Glutamatergic neuron (in vitro differentiated cells): ENCODE measurements at regions not wholly inside any gene's neighbourhood (a gene's known extent, or its start where the extent isn't known, plus 50 kb on each side); places are given as distances from the start of the nearest gene placed in this dataset.

Source experiments
- DNase-seq: peaks from one replicate; pipeline ENCODE4 v3.0.0; 2022
- H3K27ac Mint-ChIP-seq: one replicate; pipeline ENCODE4 v1.8.0; 2020; ENCODE audit warnings: mild to moderate bottlenecking, mixed read lengths, inconsistent platforms; ENCODE audit not compliant: unreplicated experiment
- H3K27me3 Mint-ChIP-seq: one replicate; pipeline ENCODE4 v1.8.0; 2020; ENCODE audit warnings: mild to moderate bottlenecking, moderate library complexity, mixed read lengths, inconsistent platforms; ENCODE audit not compliant: unreplicated experiment
- H3K36me3 Mint-ChIP-seq: one replicate; pipeline ENCODE4 v1.8.0; 2020; ENCODE audit warnings: mild to moderate bottlenecking, mixed read lengths, inconsistent platforms; ENCODE audit not compliant: unreplicated experiment
- H3K4me1 Mint-ChIP-seq: one replicate; pipeline ENCODE4 v1.8.0; 2020; ENCODE audit warnings: mild to moderate bottlenecking, low read depth, mixed read lengths, inconsistent platforms; ENCODE audit not compliant: unreplicated experiment
- H3K4me3 Mint-ChIP-seq: one replicate; pipeline ENCODE4 v1.8.0; 2020; ENCODE audit warnings: mild to moderate bottlenecking, mixed read lengths, inconsistent platforms; ENCODE audit not compliant: unreplicated experiment
- H3K9me3 Mint-ChIP-seq: one replicate; pipeline ENCODE4 v1.8.0; 2020; ENCODE audit warnings: mild to moderate bottlenecking, moderate library complexity, mixed read lengths, inconsistent platforms; ENCODE audit not compliant: unreplicated experiment
- TF ChIP-seq, protein P1 (sequence below): fragments of 200-600 bp; sonication (generic); IDR thresholded peaks from one replicate; pipeline ENCODE4 v1.5.0; 2021; ENCODE audit not compliant: partially characterized antibody, unreplicated experiment

GRCh38 chr15:59886441-59886840 is 117.7 kb upstream of the FOXB1 start:
- H3K36me3 Mint-ChIP-seq: no peaks in the 10 kb centered on the region
- peaks cover 1% of the 10 kb centered on the region for H3K27me3 Mint-ChIP-seq
- peaks cover 2% of the 10 kb centered on the region for H3K9me3 Mint-ChIP-seq
- H3K4me1 Mint-ChIP-seq: peaks cover 12% of the 10 kb centered on the region
- TF ChIP-seq, protein P1, sequence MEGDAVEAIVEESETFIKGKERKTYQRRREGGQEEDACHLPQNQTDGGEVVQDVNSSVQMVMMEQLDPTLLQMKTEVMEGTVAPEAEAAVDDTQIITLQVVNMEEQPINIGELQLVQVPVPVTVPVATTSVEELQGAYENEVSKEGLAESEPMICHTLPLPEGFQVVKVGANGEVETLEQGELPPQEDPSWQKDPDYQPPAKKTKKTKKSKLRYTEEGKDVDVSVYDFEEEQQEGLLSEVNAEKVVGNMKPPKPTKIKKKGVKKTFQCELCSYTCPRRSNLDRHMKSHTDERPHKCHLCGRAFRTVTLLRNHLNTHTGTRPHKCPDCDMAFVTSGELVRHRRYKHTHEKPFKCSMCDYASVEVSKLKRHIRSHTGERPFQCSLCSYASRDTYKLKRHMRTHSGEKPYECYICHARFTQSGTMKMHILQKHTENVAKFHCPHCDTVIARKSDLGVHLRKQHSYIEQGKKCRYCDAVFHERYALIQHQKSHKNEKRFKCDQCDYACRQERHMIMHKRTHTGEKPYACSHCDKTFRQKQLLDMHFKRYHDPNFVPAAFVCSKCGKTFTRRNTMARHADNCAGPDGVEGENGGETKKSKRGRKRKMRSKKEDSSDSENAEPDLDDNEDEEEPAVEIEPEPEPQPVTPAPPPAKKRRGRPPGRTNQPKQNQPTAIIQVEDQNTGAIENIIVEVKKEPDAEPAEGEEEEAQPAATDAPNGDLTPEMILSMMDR: no peak
- no peak overlapping the region for H3K27ac Mint-ChIP-seq
- no peak for DNase-seq
- no peak overlapping the region for H3K4me3 Mint-ChIP-seq

DNA sequence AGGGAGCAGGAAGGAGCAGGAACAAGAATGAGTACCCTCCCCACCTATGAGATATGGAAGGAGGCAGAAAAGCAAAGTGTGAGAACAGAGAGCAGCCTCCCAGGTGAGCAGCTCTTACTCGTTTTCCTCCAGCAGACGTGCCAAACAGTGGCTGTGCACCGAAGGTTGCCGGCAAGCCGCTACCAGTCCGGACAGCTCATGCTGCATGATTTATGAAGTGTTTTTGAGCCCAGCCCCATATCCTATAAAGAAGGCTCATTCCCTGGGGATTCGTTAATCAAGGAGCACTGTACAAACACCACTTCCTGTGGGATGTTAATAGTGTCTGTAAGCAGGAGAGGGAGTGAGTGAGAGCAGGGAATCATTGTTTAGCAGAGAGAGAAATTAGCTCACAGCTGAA is 118.3 kb upstream of the FOXB1 start:
- peak; percentile 26 for DNase-seq
- H3K36me3 Mint-ChIP-seq: no peaks in the 10 kb centered on the region
- peaks cover 2% of the 10 kb centered on the region for H3K9me3 Mint-ChIP-seq
- H3K27me3 Mint-ChIP-seq: peaks cover 1% of the 10 kb centered on the region
- peak overlapping the region; percentile 47 for H3K4me3 Mint-ChIP-seq
- no peak overlapping the region for H3K27ac Mint-ChIP-seq
- peaks cover 12% of the 10 kb centered on the region for H3K4me1 Mint-ChIP-seq
- TF ChIP-seq, protein P1: no peak

GRCh38 chr15:59879506-59880265 is 124.4 kb upstream of the FOXB1 start:
- no peaks in the 10 kb centered on the region for H3K36me3 Mint-ChIP-seq
- H3K4me1 Mint-ChIP-seq: no peaks in the 10 kb centered on the region
- TF ChIP-seq, protein P1: no peak
- DNase-seq: no peak
- no peak overlapping the region for H3K27ac Mint-ChIP-seq
- no peaks in the 10 kb centered on the region for H3K9me3 Mint-ChIP-seq
- no peak overlapping the region for H3K4me3 Mint-ChIP-seq
- H3K27me3 Mint-ChIP-seq: no peaks in the 10 kb centered on the region

DNA sequence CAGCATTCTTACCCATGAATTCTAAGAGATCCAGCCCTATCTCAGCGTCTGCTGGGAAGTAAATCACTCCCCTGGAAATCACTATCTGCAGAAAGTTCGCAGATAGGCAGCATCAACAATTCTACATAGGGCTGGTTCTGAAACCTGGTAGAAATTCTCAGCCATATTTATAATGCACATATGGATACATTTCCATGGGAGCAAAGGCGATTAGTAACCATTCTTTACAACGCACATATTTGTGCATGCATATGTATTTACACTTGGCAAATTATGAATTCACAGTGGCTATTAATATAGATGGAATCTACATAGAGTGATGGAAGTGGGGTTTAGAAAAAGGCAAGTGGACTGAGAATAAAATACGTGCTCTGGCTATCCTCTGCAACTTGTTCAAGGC is 128.0 kb upstream of the FOXB1 start:
- TF ChIP-seq, protein P1: no peak
- Mint-ChIP-seq H3K4me1 (no peaks in the 10 kb centered on the region), H3K27me3 (no peaks in the 10 kb centered on the region), H3K36me3 (no peaks in the 10 kb centered on the region), H3K4me3 (no peak overlapping the region), H3K9me3 (no peaks in the 10 kb centered on the region), H3K27ac (no peak overlapping the region)
- no peak for DNase-seq

DNA sequence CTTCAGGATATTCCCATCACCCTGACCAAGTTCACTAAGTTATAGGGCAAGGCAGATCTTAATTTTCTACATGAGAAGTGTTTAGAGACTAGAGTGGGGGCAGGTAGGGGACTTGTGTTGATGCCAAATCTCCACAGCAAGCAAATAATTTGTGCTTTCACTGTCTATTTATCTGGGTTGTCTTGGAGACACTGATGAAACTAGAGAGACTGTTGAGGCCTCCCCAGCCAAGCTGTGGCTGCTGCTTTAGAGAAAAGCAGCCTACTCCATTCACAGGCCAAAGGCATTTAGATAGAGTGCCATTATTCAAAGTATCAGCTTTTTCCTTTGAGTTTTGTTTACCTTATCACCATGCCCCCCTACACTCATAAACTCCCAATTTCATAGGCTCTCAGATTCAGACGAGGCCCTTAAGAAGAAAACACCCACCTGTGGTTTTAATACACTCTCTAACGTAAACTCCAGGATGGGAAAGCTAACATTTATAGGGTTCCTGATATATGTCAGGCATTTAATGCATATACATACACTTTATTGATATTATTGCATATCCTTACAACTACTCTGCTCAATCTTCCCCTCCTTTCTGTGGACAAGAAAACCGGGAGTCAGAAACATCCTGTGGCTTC is 130.4 kb upstream of the FOXB1 start:
- H3K4me3 Mint-ChIP-seq: no peak overlapping the region
- no peaks in the 10 kb centered on the region for H3K27me3 Mint-ChIP-seq
- no peak for DNase-seq

More for the DNA sequence above, 130.4 kb upstream of the FOXB1 start:
- no peaks in the 10 kb centered on the region for H3K36me3 Mint-ChIP-seq
- H3K9me3 Mint-ChIP-seq: no peaks in the 10 kb centered on the region
- H3K27ac Mint-ChIP-seq: no peak overlapping the region
- no peaks in the 10 kb centered on the region for H3K4me1 Mint-ChIP-seq
- TF ChIP-seq, protein P1: no peak
